ENCODE measurements at regions not wholly inside any gene's neighbourhood (a gene's known extent, or its start where the extent isn't known, plus 50 kb on each side); places are given as distances from the start of the nearest gene placed in this dataset.

DNA sequence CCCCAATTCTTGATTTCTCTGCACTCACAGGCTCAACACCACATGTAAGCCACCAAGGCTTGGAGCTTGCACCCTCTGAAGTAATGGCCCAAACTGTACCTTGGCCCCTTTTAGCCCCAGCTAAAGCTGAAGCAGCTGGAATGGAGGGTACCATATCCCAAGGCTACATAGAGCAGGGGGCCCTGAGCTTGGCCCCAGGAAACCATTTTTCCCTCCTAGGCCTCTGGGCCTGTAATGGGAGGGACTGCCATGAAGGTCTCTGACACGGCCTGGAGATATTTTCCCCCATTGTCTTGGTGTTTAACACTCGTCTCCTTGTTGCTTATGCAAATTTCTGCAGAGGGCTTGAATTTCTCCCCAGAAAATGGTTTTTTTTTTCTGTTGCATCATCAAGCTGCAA is 69.7 kb downstream of the SKA1 start:
- DNase-seq (no peak), FAIRE-seq (no peak)
- no peak overlapping the region for H3K9ac ChIP-seq (ENCODE audit: low read length in 3 of 3)
- H3K9me3 ChIP-seq (ENCODE audit: control insufficient read depth in 2 of 3, insufficient read depth in 1 of 3, low read length in 3 of 3), result no peaks in the 10 kb centered on the region
- no peak overlapping the region for H3K27ac ChIP-seq (ENCODE audit: low read depth in 2 of 2, low read length in 2 of 2)
- no peaks in the 10 kb centered on the region for H3K4me1 ChIP-seq (ENCODE audit: control insufficient read depth in 2 of 3, insufficient read depth in 2 of 3, low read depth in 1 of 3, low read length in 3 of 3)
- TF ChIP-seq CTCF (IDR thresholded peaks at IDR 0.05; ENCODE audit: borderline replicate concordance, extremely low read depth, insufficient read depth), result no peak
- no peaks in the 10 kb centered on the region for H3K27me3 ChIP-seq (ENCODE audit: control insufficient read depth, insufficient read depth, low read length)
- no peak overlapping the region for H3K4me3 ChIP-seq (ENCODE audit: low read length in 3 of 3)
- H3K36me3 ChIP-seq (ENCODE audit: control insufficient read depth in 2 of 3, insufficient read depth in 3 of 3, low read length in 3 of 3), result no peaks in the 10 kb centered on the region
- intact Hi-C loops (cut with DNase I), result no loop called here

DNA sequence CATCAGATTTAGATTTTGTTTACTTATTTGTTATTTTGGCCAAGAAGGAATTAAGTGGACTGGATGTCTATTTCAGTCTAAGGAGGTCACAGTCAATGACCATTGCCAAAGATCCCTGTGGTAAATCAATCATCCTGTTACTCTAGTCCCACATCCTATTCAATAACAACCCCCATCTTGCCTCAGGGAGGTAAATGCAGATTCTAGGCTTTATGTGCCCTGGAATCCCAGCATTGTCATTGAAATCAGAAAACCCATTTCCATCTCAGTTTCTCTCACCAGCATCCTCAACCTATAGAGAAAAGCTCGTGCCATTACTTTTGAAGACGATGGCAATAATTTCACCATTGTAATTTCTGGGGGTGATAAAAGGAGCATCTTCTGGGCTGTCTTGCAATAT is 71.8 kb downstream of the SKA1 start:
- Histone ChIP-seq H3K4me1 (ENCODE audit: control insufficient read depth in 2 of 3, insufficient read depth in 2 of 3, low read depth in 1 of 3, low read length in 3 of 3) (no peaks in the 10 kb centered on the region), H3K9me3 (ENCODE audit: control insufficient read depth in 2 of 3, insufficient read depth in 1 of 3, low read length in 3 of 3) (no peaks in the 10 kb centered on the region), H3K27ac (ENCODE audit: low read depth in 2 of 2, low read length in 2 of 2) (no peak overlapping the region), H3K27me3 (ENCODE audit: control insufficient read depth, insufficient read depth, low read length) (no peaks in the 10 kb centered on the region), H3K4me3 (ENCODE audit: low read length in 3 of 3) (no peak overlapping the region), H3K36me3 (ENCODE audit: control insufficient read depth in 2 of 3, insufficient read depth in 3 of 3, low read length in 3 of 3) (no peaks in the 10 kb centered on the region), H3K9ac (ENCODE audit: low read length in 3 of 3) (no peak overlapping the region)
- FAIRE-seq (no peak), DNase-seq (no peak)
- intact Hi-C loops (cut with DNase I), result no loop called here
- TF ChIP-seq CTCF (IDR thresholded peaks at IDR 0.05; ENCODE audit: borderline replicate concordance, extremely low read depth, insufficient read depth), result no peak

- DNase-seq (no peak), FAIRE-seq (no peak)
- H3K27ac ChIP-seq (ENCODE audit: low read depth in 2 of 2, low read length in 2 of 2), result no peak overlapping the region
- no peaks in the 10 kb centered on the region for H3K4me1 ChIP-seq (ENCODE audit: control insufficient read depth in 2 of 3, insufficient read depth in 2 of 3, low read depth in 1 of 3, low read length in 3 of 3)
- intact Hi-C loops (cut with DNase I), result no loop called here
- no peak overlapping the region for H3K9ac ChIP-seq (ENCODE audit: low read length in 3 of 3)
- H3K36me3 ChIP-seq (ENCODE audit: control insufficient read depth in 2 of 3, insufficient read depth in 3 of 3, low read length in 3 of 3), result no peaks in the 10 kb centered on the region
- no peaks in the 10 kb centered on the region for H3K27me3 ChIP-seq (ENCODE audit: control insufficient read depth, insufficient read depth, low read length)
- TF ChIP-seq CTCF (IDR thresholded peaks at IDR 0.05; ENCODE audit: borderline replicate concordance, extremely low read depth, insufficient read depth), result no peak
- H3K4me3 ChIP-seq (ENCODE audit: low read length in 3 of 3), result no peak overlapping the region
- H3K9me3 ChIP-seq (ENCODE audit: control insufficient read depth in 2 of 3, insufficient read depth in 1 of 3, low read length in 3 of 3), result no peaks in the 10 kb centered on the region
Measured at GRCh38 chr18:50447102-50447741, 72.4 kb downstream of the SKA1 start.

GRCh38 chr18:50447952-50448351 is 73.1 kb downstream of the SKA1 start:
- no peak overlapping the region for H3K9ac ChIP-seq (ENCODE audit: low read length in 3 of 3)
- no peak for TF ChIP-seq CTCF (IDR thresholded peaks at IDR 0.05; ENCODE audit: borderline replicate concordance, extremely low read depth, insufficient read depth)
- DNase-seq, result no peak
- H3K9me3 ChIP-seq (ENCODE audit: control insufficient read depth in 2 of 3, insufficient read depth in 1 of 3, low read length in 3 of 3), result no peaks in the 10 kb centered on the region
- H3K27me3 ChIP-seq (ENCODE audit: control insufficient read depth, insufficient read depth, low read length), result no peaks in the 10 kb centered on the region
- H3K27ac ChIP-seq (ENCODE audit: low read depth in 2 of 2, low read length in 2 of 2), result no peak overlapping the region
- intact Hi-C loops (cut with DNase I), result no loop called here
- FAIRE-seq, result no peak
- no peaks in the 10 kb centered on the region for H3K4me1 ChIP-seq (ENCODE audit: control insufficient read depth in 2 of 3, insufficient read depth in 2 of 3, low read depth in 1 of 3, low read length in 3 of 3)
- H3K36me3 ChIP-seq (ENCODE audit: control insufficient read depth in 2 of 3, insufficient read depth in 3 of 3, low read length in 3 of 3), result no peaks in the 10 kb centered on the region
- H3K4me3 ChIP-seq (ENCODE audit: low read length in 3 of 3), result no peak overlapping the region

All from kidney (tissue), 13 donors.